ENCODE measurements at regions not wholly inside any gene's neighbourhood (a gene's known extent, or its start where the extent isn't known, plus 50 kb on each side); places are given as distances from the start of the nearest gene placed in this dataset.

- TF ChIP-seq CTCF (IDR thresholded peaks at IDR 0.05) (no peak), POLR2A (IDR thresholded peaks at IDR 0.05) (no peak)
Observed at GRCh38 chr15:70280781-70281180, 183.1 kb upstream of the TLE3 start.

Measured in prostate gland (tissue), 2 donors.